Activated T-cell treated with anti-CD3 and anti-CD28 coated beads for 48 hours (primary cell): ENCODE measurements at regions not wholly inside any gene's neighbourhood (a gene's known extent, or its start where the extent isn't known, plus 50 kb on each side); places are given as distances from the start of the nearest gene placed in this dataset.

ENCODE experiments used
- DNase-seq: peaks from one replicate; pipeline ENCODE4 v3.0.0-alpha.2; 2020; ENCODE audit warnings: low read depth

DNA sequence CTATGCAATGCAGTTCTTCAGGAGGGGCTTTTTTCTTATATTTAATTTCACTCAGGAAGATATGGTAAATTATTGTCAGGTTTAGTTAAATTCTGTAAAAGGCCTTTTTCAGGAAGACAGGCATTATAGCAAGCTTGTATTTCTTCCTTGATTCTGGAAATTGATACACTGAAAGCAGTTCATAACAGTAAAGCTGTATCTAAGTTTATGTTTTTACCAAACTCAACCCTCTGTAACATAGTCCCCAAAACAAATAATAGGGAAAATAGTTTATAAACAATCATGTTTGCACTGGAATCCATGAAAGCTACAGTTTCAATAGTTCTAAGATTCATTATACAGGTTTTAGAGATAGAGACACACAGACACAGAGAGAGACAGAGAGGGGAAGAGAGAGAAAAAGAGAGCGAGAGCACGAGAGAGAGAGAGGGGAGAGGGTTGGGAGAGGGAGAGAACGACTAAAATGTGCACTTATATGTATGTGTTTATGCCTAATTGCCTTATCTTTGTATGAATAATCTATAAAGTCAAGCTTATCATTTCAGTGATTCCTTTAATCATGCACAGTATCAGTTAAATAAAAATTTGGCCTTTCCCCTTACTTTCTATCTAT is 454.4 kb downstream of the RFPL4B start:
- DNase-seq, result no peak

DNA sequence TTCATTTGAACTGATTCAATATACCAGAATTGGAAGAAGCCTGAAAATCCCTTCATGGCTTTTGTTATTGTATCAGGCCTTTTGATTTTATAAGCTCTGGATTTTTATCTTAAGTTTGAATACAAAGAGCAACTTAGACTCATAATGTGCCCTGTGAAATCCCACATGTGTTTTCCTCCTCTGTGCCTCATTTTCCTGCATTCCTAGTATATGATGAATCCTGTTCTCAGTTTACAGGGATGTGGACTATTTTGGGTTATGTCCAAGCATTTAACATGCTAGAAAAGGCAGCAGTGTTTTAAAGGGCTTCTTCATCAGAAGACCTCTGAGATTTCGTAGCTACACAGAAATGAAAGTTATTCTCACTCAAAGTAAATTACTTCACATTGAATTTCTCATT is 455.0 kb downstream of the RFPL4B start:
- no peak for DNase-seq

DNA sequence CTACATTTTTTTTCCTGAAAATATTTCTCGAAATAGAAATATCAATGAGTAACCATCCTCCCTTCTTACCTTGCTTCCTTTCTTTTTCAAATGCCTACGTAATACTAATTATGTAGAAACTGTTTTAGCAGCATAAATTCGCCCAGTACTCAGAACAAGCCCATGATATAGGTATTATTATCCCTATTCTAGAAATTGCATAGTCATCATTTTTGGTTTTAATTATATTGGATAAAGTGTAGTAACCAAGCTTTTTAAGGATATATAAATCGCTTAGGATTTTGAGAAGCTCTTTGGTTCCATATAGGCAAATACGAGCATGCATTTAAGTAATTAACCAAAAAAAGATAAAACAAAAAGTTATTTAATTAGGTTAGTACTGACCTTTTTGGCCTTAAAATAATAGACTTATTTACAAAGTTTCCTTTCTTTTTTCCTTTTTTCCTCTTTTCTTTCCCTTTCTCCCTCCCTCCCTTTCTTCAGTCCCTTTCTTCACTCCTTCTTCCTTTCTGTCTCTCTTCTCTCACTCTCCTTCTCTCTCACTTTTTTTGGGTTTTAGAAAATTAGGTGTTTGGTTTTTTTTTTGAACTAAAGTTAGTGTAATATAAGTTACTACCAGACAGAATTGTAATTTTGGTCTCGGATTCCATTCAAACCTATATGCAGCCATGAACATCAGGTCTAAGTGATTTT is 457.7 kb downstream of the RFPL4B start:
- no peak for DNase-seq

DNA sequence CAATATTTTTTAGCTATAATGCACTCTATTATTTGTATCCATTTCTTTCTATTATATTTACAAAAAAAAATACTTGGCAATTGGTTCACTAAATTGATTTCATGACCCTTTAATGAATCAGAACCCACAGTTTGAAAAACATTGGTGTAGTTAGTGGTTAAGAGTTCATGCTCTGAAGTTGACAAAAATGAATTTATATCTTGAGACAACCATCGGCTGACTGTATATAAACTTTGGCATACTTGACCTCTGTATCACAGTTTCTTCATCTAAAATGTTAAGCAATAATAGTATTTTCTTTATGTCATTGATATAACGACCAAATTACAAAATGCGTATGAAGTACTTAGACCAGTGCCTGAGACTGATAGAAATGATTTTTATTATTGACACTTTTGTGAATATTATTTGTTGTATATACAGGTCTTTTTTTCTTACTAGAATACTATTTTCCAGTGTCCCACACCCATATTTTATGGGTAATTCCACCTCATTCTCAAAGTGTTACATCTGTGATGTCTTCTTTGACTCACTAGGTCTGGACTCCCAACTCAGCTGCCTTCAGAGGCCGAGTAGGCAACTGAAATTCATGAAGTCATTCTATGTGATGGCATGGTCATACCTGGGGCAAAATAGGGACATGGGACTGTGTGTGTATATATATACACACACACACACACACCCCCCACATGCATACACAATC is 459.2 kb downstream of the RFPL4B start:
- no peak for DNase-seq

DNA sequence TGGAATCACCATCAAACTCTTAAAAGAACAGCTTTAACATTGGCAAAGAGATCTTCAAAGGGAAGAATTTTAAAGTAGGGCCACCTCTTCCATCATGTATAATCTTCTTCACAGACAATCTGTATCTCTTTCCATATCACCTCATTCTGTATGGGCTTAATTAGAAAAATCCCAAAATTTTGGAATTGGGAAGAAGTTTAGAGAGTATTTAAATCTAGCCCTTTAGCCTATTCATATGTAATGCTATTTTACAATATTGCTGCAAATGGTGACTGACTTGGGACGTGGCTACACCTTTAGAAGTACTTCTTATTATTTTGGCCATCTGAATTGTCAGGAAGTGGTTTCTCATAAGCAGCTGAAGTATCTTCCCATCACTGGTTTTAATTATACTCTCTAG is 474.3 kb downstream of the RFPL4B start:
- no peak for DNase-seq

DNA sequence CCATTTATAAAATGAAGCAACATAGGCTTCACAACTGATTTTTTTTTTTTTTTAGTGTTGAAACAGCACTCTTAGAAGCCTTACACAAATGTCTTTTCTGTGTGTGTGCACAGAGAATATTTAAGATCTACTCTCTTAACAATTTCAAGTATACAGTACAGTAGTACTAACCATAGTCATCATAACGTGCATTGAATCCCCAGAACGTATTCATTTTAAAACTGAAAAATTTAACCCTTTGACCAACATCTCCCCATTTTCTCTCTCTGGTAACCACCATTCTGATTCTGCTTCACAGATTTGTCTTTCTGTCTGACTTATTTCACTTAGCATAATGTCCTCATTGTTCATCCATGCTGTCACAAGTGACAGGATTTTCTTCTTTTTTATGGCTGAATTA is 475.6 kb downstream of the RFPL4B start:
- DNase-seq, result no peak

DNA sequence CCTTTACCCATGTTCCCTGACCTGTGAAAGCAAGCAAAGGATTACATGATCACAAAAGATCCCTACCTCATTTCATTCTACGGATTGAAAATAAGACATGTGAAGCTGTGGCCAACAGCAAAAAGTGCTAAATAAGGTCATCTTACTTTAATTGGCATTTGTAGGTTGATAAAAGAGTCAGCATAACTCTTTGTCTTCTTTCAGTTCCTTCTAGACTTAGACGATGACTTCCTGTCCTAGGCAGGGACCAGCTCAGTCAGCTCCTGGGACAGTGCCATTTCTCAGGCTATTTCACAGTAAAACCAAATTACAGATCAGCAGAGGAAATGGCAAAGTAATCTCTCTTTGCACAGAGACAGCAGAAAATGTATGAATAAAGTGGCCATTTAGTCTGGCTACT is 480.7 kb downstream of the RFPL4B start:
- no peak for DNase-seq

- no peak for DNase-seq
These were observed 483.9 kb downstream of the RFPL4B start for GRCh38 chr6:112831022-112831421.

DNA sequence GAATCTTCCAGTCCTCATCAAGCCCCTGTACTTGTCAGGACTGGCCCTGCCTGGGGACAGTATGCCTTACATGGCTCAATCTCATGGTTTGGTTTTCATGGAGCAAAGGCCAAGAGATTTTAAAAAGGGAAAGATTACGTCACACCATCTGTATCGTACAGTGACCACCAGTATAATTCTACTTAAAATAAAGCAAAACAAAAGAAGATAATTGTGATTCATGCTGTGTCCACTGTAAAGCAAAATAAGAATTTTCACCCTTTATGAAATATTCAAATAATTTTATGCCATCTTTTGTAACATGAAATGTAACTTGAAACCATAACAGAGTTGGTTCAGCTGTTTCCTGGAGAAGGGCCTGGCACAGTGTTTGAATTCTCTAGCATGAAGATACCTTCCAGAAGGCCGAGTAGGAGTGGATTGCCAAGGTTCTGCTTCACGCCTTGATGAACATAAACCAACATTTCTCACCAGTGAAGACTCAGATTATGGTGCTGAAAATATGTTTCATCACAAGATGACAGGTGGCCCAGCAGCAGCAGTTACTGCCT is 486.5 kb downstream of the RFPL4B start:
- no peak for DNase-seq

DNA sequence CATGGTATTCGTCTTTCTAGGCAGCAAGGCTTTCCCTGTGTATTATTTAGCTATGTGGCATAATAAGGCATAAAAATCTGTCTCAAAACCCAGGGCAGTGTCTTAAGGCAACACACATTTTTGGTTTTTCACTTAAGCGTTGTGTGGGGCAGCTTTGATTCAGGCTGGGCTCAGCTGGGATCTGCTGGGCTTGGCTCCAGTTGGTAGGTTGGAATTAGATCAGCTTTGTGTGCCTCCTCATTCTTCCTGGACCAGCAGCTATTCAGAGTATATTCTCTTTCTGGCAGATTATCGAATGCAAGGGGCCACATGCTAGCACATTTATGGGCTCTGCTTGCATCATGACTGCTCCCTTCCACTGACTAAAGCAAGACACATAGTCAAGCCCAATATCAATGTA is 487.9 kb downstream of the RFPL4B start:
- no peak for DNase-seq

DNA sequence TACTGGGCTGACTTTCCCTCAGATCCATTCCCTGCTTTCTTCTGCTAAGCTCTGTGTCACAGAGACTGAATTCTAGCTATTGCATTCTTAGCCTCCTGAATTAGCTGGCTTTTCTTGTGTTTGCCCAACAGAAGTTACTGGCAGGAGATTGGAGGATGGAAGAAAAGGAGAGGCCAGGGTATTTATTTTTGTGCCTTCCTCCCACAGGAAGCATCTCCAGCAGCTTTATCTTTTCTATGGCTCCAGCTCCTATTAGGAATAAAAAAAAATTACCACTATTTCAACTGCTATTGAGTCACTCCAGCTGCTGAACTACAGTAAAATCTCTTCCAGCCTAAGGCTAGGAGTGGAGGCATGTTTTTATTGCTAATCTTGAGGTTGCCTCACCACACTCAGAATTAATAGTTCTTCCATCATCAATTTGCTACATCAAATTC is 492.4 kb downstream of the RFPL4B start:
- DNase-seq, result no peak

GRCh38 chr6:112841553-112842329 is 494.6 kb downstream of the RFPL4B start:
- DNase-seq, result no peak

- no peak for DNase-seq
These were observed 495.2 kb downstream of the RFPL4B start for GRCh38 chr6:112842330-112842685.

DNA sequence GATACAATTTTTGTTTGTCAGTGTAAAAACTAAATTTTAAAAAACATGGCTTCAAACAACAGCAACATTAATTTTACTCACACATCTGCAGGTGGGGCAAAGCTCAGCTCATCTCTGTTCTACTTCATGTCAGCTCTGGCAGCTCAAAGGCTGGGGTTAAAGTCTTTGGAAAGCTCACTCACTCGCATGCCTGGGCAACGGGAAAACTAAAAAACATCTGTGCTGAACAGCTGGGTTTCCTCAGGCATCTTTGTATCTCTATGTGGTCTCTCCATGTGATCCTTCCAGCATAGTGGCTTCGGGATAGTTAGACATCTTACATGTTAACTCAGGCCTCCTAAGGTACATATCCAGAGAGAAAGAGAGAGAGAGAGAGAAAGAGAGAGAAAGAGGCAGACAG is 499.6 kb downstream of the RFPL4B start:
- DNase-seq, result no peak

GRCh38 chr6:112851146-112851545 is 504.0 kb downstream of the RFPL4B start:
- DNase-seq, result no peak

GRCh38 chr6:112853162-112853561 is 506.0 kb downstream of the RFPL4B start:
- no peak for DNase-seq

DNA sequence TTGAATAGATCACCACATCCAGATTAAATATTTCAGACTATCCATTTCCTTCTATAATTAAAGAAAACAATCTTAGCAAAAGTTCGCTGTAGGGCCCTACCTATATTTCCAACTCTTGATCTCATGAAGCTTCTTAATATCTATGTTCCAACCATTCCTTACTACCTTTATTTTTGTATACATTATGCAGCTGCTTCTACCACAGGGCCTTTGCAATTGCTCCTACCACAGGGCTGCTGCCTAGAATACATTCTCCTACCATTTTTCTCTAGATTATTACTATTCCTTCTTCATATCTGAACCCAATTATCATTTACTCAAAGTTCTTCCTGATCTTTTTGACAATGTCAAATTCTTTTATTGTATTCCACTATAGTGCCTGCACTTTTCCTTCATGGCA is 516.6 kb downstream of the RFPL4B start:
- DNase-seq, result no peak

DNA sequence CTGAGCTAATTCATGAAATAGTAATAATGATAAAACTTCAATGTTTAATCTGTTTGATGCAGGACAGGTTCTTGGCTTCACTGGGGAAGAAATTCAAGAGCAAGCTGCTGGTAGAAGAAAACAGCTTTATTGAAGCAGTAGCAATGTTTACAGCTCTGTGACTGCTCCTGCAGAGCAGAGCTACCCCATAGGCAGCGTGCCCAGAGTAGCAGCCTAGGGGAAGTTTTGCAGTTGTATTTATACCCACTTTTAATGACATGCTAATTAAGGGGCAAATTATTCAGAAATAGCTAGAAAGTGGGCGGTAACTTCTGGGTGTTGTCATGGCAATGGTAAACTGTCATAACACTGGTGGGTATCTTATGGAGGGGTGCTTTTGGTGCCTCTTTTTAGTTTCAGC is 518.0 kb downstream of the RFPL4B start:
- DNase-seq, result no peak

GRCh38 chr6:112874881-112875280 is 527.8 kb downstream of the RFPL4B start:
- no peak for DNase-seq

GRCh38 chr6:112877134-112878100 is 530.3 kb downstream of the RFPL4B start:
- DNase-seq, result no peak

GRCh38 chr6:112879920-112880413 is 532.8 kb downstream of the RFPL4B start:
- no peak for DNase-seq
